ENCODE measurements at regions not wholly inside any gene's neighbourhood (a gene's known extent, or its start where the extent isn't known, plus 50 kb on each side); places are given as distances from the start of the nearest gene placed in this dataset.
A peak's percentile ranks its signal among the peaks of the same experiment; 100 is the strongest.

GRCh38 chr17:11144358-11145233 lies 96.4 kb upstream of the SHISA6 start:
- DNase-seq, result peak in 1 of 3 donors; percentile 66
- H3K9me3 ChIP-seq, result no peaks in the 10 kb centered on the region
- no peak overlapping the region for H3K27ac ChIP-seq
- H3K4me3 ChIP-seq, result no peak overlapping the region
- no peaks in the 10 kb centered on the region for H3K36me3 ChIP-seq
- no peaks in the 10 kb centered on the region for H3K4me1 ChIP-seq
- TF ChIP-seq POLR2A (IDR thresholded peaks at IDR 0.05) (no peak), CTCF (IDR thresholded peaks at IDR 0.05) (peak in 3 of 6 experiments; percentile 58 to 72 (median 61))
- no peaks in the 10 kb centered on the region for H3K27me3 ChIP-seq

- Histone ChIP-seq H3K36me3 (no peaks in the 10 kb centered on the region), H3K4me1 (no peaks in the 10 kb centered on the region), H3K27me3 (no peaks in the 10 kb centered on the region), H3K27ac (no peak overlapping the region), H3K9me3 (no peaks in the 10 kb centered on the region), H3K4me3 (no peak overlapping the region)
- no peak for TF ChIP-seq POLR2A (IDR thresholded peaks at IDR 0.05)
- TF ChIP-seq CTCF (IDR thresholded peaks at IDR 0.05), result no peak
- no peak for DNase-seq
These were observed 98.8 kb upstream of the SHISA6 start for GRCh38 chr17:11142231-11142630.

GRCh38 chr17:11140501-11140900 lies 100.5 kb upstream of the SHISA6 start:
- TF ChIP-seq POLR2A (IDR thresholded peaks at IDR 0.05) (no peak), CTCF (IDR thresholded peaks at IDR 0.05) (no peak)
- H3K27ac ChIP-seq, result no peak overlapping the region
- H3K9me3 ChIP-seq, result no peaks in the 10 kb centered on the region
- DNase-seq, result no peak
- no peak overlapping the region for H3K4me3 ChIP-seq
- H3K4me1 ChIP-seq, result no peaks in the 10 kb centered on the region
- no peaks in the 10 kb centered on the region for H3K36me3 ChIP-seq
- H3K27me3 ChIP-seq, result no peaks in the 10 kb centered on the region

GRCh38 chr17:11140043-11140442 lies 101.0 kb upstream of the SHISA6 start:
- Histone ChIP-seq H3K4me3 (no peak overlapping the region), H3K27ac (no peak overlapping the region), H3K27me3 (no peaks in the 10 kb centered on the region), H3K36me3 (no peaks in the 10 kb centered on the region), H3K4me1 (no peaks in the 10 kb centered on the region), H3K9me3 (no peaks in the 10 kb centered on the region)
- TF ChIP-seq POLR2A (IDR thresholded peaks at IDR 0.05) (no peak), CTCF (IDR thresholded peaks at IDR 0.05) (no peak)
- DNase-seq, result no peak

- TF ChIP-seq POLR2A (IDR thresholded peaks at IDR 0.05) (no peak), CTCF (IDR thresholded peaks at IDR 0.05) (no peak)
- Histone ChIP-seq H3K4me1 (no peaks in the 10 kb centered on the region), H3K4me3 (no peak overlapping the region), H3K27me3 (no peaks in the 10 kb centered on the region), H3K36me3 (no peaks in the 10 kb centered on the region), H3K27ac (no peak overlapping the region), H3K9me3 (no peaks in the 10 kb centered on the region)
- no peak for DNase-seq
These were observed 103.0 kb upstream of the SHISA6 start for GRCh38 chr17:11138023-11138422.

Data from Peyer's patch (tissue), 4 donors.